ENCODE measurements at regions not wholly inside any gene's neighbourhood (a gene's known extent, or its start where the extent isn't known, plus 50 kb on each side); places are given as distances from the start of the nearest gene placed in this dataset.

DNA sequence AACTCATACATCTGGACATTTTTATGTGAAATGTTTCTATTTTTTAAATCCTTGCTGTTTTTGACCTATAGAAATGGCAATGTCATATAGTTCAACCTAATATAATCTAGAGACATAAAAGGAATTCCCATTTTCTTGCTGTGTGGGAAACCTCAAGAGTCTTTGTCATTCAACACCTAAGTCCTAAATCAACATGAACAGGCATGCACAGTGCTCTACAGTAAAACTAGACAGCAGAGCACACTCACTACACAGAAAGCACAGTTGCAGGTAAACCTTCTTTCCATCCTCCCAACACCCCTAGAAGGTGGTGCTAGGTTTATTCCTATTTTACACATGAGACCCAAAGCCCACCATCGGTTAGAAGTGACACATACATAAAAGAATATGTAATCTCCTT, 79.1 kb upstream of the C1QTNF7 start:
- Histone ChIP-seq H3K4me2 (ENCODE audit: low read length) (no peak overlapping the region), H3K4me3 (ENCODE audit: low read length) (no peak overlapping the region), H3F3A (ENCODE audit: control insufficient read depth, insufficient read depth) (no peaks in the 10 kb centered on the region)

GRCh38 chr4:15349531-15349935, 78.3 kb upstream of the C1QTNF7 start:
- no peaks in the 10 kb centered on the region for H3K36me3 ChIP-seq (ENCODE audit: control insufficient read depth, low read length)
- H3K4me2 ChIP-seq (ENCODE audit: low read length) = no peak overlapping the region
- TF ChIP-seq, protein P1, sequence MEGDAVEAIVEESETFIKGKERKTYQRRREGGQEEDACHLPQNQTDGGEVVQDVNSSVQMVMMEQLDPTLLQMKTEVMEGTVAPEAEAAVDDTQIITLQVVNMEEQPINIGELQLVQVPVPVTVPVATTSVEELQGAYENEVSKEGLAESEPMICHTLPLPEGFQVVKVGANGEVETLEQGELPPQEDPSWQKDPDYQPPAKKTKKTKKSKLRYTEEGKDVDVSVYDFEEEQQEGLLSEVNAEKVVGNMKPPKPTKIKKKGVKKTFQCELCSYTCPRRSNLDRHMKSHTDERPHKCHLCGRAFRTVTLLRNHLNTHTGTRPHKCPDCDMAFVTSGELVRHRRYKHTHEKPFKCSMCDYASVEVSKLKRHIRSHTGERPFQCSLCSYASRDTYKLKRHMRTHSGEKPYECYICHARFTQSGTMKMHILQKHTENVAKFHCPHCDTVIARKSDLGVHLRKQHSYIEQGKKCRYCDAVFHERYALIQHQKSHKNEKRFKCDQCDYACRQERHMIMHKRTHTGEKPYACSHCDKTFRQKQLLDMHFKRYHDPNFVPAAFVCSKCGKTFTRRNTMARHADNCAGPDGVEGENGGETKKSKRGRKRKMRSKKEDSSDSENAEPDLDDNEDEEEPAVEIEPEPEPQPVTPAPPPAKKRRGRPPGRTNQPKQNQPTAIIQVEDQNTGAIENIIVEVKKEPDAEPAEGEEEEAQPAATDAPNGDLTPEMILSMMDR (IDR thresholded peaks at IDR 0.05; ENCODE audit: low read depth, low read length, poor library complexity, severe bottlenecking) = no peak
- no peak for TF ChIP-seq EZH2phosphoT487 (IDR thresholded peaks at IDR 0.05; ENCODE audit: borderline replicate concordance, low read length)
- H3K9me2 ChIP-seq (replicated peaks; ENCODE audit: control insufficient read depth, low read length) = no peaks in the 10 kb centered on the region
- H3K9me3 ChIP-seq (ENCODE audit: control insufficient read depth, insufficient read depth, low read length) = no peaks in the 10 kb centered on the region
- no peaks in the 10 kb centered on the region for H4K20me1 ChIP-seq (ENCODE audit: control insufficient read depth, insufficient read depth, low read depth, low read length)
- H3K4me1 ChIP-seq (ENCODE audit: control insufficient read depth, low read length) = no peaks in the 10 kb centered on the region
- H3F3A ChIP-seq (ENCODE audit: control insufficient read depth, insufficient read depth) = no peaks in the 10 kb centered on the region
- H3K79me2 ChIP-seq (ENCODE audit: control insufficient read depth, low read length) = no peaks in the 10 kb centered on the region
- H3K4me3 ChIP-seq (ENCODE audit: low read length) = no peak overlapping the region
- no peak overlapping the region for H3K27ac ChIP-seq (ENCODE audit: low read depth, low read length)
- no peaks in the 10 kb centered on the region; the same call in 1 of the 2 replicates for H3K27me3 ChIP-seq (ENCODE audit: control insufficient read depth, low read length)

More for the DNA sequence above, 79.1 kb upstream of the C1QTNF7 start:
- Histone ChIP-seq H4K20me1 (ENCODE audit: control insufficient read depth, insufficient read depth, low read depth, low read length) (no peaks in the 10 kb centered on the region), H3K27ac (ENCODE audit: low read depth, low read length) (no peak overlapping the region), H3K9me2 (replicated peaks; ENCODE audit: control insufficient read depth, low read length) (no peaks in the 10 kb centered on the region), H3K4me1 (ENCODE audit: control insufficient read depth, low read length) (no peaks in the 10 kb centered on the region), H3K79me2 (ENCODE audit: control insufficient read depth, low read length) (no peaks in the 10 kb centered on the region), H3K27me3 (ENCODE audit: control insufficient read depth, low read length) (no peaks in the 10 kb centered on the region; the same call in 1 of the 2 replicates), H3K36me3 (ENCODE audit: control insufficient read depth, low read length) (no peaks in the 10 kb centered on the region), H3K9me3 (ENCODE audit: control insufficient read depth, insufficient read depth, low read length) (no peaks in the 10 kb centered on the region)
- TF ChIP-seq, protein P1 (IDR thresholded peaks at IDR 0.05; ENCODE audit: low read depth, low read length, poor library complexity, severe bottlenecking) = no peak
- no peak for TF ChIP-seq EZH2phosphoT487 (IDR thresholded peaks at IDR 0.05; ENCODE audit: borderline replicate concordance, low read length)

GRCh38 chr4:15349965-15350364, 77.9 kb upstream of the C1QTNF7 start:
- Histone ChIP-seq H3K4me2 (ENCODE audit: low read length) (no peak overlapping the region), H3K4me3 (ENCODE audit: low read length) (no peak overlapping the region)

More at GRCh38 chr4:15349965-15350364, 77.9 kb upstream of the C1QTNF7 start:
- H3K36me3 ChIP-seq (ENCODE audit: control insufficient read depth, low read length) = no peaks in the 10 kb centered on the region
- no peak overlapping the region for H3K27ac ChIP-seq (ENCODE audit: low read depth, low read length)
- H3F3A ChIP-seq (ENCODE audit: control insufficient read depth, insufficient read depth) = no peaks in the 10 kb centered on the region
- H3K4me1 ChIP-seq (ENCODE audit: control insufficient read depth, low read length) = no peaks in the 10 kb centered on the region
- H3K27me3 ChIP-seq (ENCODE audit: control insufficient read depth, low read length) = no peaks in the 10 kb centered on the region; the same call in 1 of the 2 replicates
- TF ChIP-seq EZH2phosphoT487 (IDR thresholded peaks at IDR 0.05; ENCODE audit: borderline replicate concordance, low read length) = no peak
- TF ChIP-seq, protein P1 (IDR thresholded peaks at IDR 0.05; ENCODE audit: low read depth, low read length, poor library complexity, severe bottlenecking) = no peak
- H3K79me2 ChIP-seq (ENCODE audit: control insufficient read depth, low read length) = no peaks in the 10 kb centered on the region
- H4K20me1 ChIP-seq (ENCODE audit: control insufficient read depth, insufficient read depth, low read depth, low read length) = no peaks in the 10 kb centered on the region
- H3K9me3 ChIP-seq (ENCODE audit: control insufficient read depth, insufficient read depth, low read length) = no peaks in the 10 kb centered on the region
- no peaks in the 10 kb centered on the region for H3K9me2 ChIP-seq (replicated peaks; ENCODE audit: control insufficient read depth, low read length)

Measured in DOHH2 (cell line).